ENCODE measurements at regions not wholly inside any gene's neighbourhood (a gene's known extent, or its start where the extent isn't known, plus 50 kb on each side); places are given as distances from the start of the nearest gene placed in this dataset.

GRCh38 chr2:235148201-235149170 is 196.7 kb downstream of the SH3BP4 start:
- no peak overlapping the region for H3K27ac ChIP-seq (ENCODE audit: low read length)
- intact Hi-C loops (cut with micrococcal nuclease; ENCODE audit: unreplicated experiment): no loop called here
- CTCF ChIA-PET: no interaction called here

GRCh38 chr2:235149240-235149659 is 197.4 kb downstream of the SH3BP4 start:
- H3K36me3 ChIP-seq (ENCODE audit: control insufficient read depth, insufficient read depth, low read length): no peaks in the 10 kb centered on the region
- no peak for ATAC-seq
- H3K9me3 ChIP-seq (ENCODE audit: control insufficient read depth, insufficient read depth, low read depth, low read length): no peaks in the 10 kb centered on the region
- in situ Hi-C loops (cut with HindIII; ENCODE audit: low pct_unique_long_range_greater_than_20kb, low sequenced_read_pairs) (no loop called here), intact Hi-C loops (cut with micrococcal nuclease; ENCODE audit: unreplicated experiment) (no loop called here)
- ChIA-PET CTCF (no interaction called here), POLR2A (no interaction called here)
- peaks cover 15% of the 10 kb centered on the region; the same call in 1 of the 2 replicates for H3K27me3 ChIP-seq (ENCODE audit: control insufficient read depth, insufficient read depth, low read length)
- no peak for DNase-seq (ENCODE audit: low read depth, low spot score)
- no peaks in the 10 kb centered on the region for H3K4me1 ChIP-seq (ENCODE audit: control insufficient read depth, insufficient read depth, low read length)
- no peak overlapping the region for H3K4me3 ChIP-seq (ENCODE audit: low read depth in 2 of 2, low read length in 2 of 2)
- BruUV-seq (replicated peaks): no TSS peak
- no peak overlapping the region for H3K27ac ChIP-seq (ENCODE audit: low read length)
- TF ChIP-seq SIN3A (IDR thresholded peaks at IDR 0.05; ENCODE audit: borderline replicate concordance, insufficient read depth, low read depth, low read length): no peak
- no peak for TF ChIP-seq TCF7L2 (IDR thresholded peaks at IDR 0.05; ENCODE audit: low read depth, low read length)
- TF ChIP-seq CTCF (IDR thresholded peaks at IDR 0.05): no peak
- TF ChIP-seq POLR2AphosphoS5 (IDR thresholded peaks at IDR 0.05; ENCODE audit: low read depth, low read length): no peak

More at GRCh38 chr2:235148201-235149170, 196.7 kb downstream of the SH3BP4 start:
- H3K4me3 ChIP-seq (ENCODE audit: low read depth in 2 of 2, low read length in 2 of 2): no peak overlapping the region
- H3K4me1 ChIP-seq (ENCODE audit: control insufficient read depth, insufficient read depth, low read length): no peaks in the 10 kb centered on the region
- no peaks in the 10 kb centered on the region for H3K9me3 ChIP-seq (ENCODE audit: control insufficient read depth, insufficient read depth, low read depth, low read length)
- DNase-seq (ENCODE audit: low read depth, low spot score) (no peak), ATAC-seq (no peak)
- TF ChIP-seq CTCF (IDR thresholded peaks at IDR 0.05) (no peak), TCF7L2 (IDR thresholded peaks at IDR 0.05; ENCODE audit: low read depth, low read length) (no peak), REST (IDR thresholded peaks at IDR 0.05; ENCODE audit: insufficient read depth in 1 of 2, low read depth in 2 of 2, low read length in 1 of 2) (no peak), POLR2AphosphoS5 (IDR thresholded peaks at IDR 0.05; ENCODE audit: low read depth, low read length) (no peak), SIN3A (IDR thresholded peaks at IDR 0.05; ENCODE audit: borderline replicate concordance, insufficient read depth, low read depth, low read length) (no peak)
- POLR2A ChIA-PET: no interaction called here
- H3K27me3 ChIP-seq (ENCODE audit: control insufficient read depth, insufficient read depth, low read length): peaks cover 13% of the 10 kb centered on the region; the same call in 1 of the 2 replicates
- no peaks in the 10 kb centered on the region for H3K36me3 ChIP-seq (ENCODE audit: control insufficient read depth, insufficient read depth, low read length)
- in situ Hi-C loops (cut with HindIII; ENCODE audit: low pct_unique_long_range_greater_than_20kb, low sequenced_read_pairs): no loop called here
- BruUV-seq (replicated peaks): no TSS peak
